ENCODE measurements at regions not wholly inside any gene's neighbourhood (a gene's known extent, or its start where the extent isn't known, plus 50 kb on each side); places are given as distances from the start of the nearest gene placed in this dataset.

DNA sequence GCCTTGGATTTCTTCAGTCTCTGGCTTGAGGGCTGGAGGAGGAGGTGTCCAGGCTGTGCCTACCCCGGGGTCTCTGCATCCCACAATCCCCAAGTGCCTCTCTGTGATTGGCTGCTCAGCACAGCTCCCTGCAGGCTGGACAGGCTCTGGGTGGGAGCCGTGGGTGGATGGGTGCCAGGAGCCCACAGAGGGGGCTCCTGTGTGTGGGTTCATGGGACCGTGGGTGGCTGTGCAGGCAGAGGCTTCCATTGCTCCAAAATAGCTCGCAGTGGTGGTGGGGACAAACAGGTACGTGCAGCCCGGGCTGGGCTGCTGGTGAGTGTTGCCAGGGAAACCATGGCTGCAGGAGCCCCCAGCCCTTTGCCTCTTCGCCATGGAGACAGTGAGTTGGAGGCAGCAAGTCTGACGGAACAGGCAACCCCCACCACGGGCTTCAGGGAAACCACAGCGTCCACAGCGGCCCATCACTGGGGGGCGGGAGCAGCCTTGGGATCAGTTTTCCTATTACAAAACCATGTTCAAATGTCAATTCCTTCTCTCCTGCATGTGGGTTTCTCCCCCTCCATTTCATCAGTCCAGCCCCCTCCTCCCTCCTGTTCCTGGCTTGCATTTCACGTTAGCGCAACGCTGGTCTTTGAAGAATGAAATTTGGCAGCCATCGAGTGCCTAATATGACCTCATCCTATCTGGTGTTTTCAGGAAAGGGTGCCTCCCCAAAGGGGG lies 155.2 kb downstream of the TRIM29 start:
- no peak for DNase-seq (ENCODE audit: low read depth)

DNA sequence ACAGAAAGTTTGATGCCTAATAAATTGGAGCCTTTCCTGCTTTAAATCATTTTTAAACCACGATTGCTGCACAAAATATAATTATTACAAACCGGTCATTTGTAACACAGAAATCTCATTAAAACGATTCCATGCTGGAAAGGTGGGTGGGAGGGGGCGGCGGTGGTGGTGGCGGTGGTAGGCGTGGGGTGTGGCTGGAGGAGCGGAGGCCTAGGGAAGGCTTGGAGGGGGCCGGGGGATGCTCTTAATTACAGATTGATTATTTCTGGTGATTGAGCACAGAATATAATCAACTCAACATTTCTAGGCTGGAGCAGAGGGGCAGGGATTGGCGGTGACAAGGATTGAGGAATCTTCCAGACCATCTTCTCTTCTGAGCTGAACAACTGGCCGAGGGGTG lies 157.5 kb downstream of the TRIM29 start:
- DNase-seq (ENCODE audit: low read depth) = no peak

DNA sequence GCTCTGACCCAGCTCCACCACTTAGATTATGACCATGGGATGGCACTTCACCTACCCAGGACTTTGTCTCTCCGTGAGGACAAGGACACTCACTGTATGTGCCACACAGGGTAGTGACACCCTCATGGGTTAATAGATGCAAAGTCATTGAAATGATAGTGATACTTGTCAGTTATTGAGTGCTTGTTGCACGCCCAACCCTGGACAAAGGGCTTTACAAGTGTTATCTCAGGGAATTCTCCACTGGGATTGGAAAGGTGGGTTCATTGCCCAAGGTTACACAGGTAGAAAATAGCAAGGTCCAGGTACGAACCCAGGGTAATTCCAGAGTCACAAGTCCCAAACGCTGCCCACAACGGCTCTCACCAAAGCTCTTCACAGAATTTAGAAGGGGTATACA lies 158.2 kb downstream of the TRIM29 start:
- DNase-seq (ENCODE audit: low read depth) = no peak

DNA sequence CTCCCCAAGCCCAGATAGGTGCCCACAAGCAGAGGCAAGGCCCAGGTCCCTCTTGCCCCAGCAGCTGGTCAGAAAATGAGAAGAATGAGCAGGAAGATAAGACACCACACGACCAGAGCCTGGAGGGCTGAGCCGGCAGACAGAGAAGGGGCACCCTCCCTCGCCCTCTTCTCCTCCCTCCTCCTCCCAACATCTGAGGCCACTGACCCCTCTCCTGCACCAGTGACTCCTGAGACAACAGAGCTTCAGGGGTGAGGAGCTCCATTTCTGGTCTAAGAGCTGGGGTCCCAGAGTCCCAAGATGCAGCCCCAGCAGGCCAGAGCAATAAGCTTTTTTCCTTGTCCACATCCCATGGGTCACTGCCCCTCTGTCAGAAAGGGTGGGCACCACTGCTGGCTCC lies 159.2 kb downstream of the TRIM29 start:
- DNase-seq (ENCODE audit: low read depth) = no peak

DNA sequence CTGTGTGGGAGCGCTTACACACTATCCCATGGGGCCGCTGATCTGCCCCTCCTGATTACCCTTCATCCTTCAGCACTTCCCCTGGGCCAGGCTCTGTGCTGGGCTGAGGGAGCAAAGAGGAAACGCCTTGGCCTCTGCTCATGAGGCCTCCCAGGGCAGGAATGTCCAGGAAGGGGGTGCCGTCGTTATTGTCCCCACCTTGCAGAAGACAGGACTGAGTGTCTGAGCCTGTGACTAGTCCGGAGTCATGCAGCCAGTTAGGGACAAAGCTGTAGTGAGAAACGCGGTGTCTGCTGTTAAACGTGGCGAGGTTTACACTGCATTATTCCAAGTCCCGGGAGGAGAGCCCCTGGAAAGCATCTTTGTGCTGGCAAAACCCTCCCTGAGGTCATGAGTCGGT lies 160.0 kb downstream of the TRIM29 start:
- DNase-seq (ENCODE audit: low read depth) = no peak

DNA sequence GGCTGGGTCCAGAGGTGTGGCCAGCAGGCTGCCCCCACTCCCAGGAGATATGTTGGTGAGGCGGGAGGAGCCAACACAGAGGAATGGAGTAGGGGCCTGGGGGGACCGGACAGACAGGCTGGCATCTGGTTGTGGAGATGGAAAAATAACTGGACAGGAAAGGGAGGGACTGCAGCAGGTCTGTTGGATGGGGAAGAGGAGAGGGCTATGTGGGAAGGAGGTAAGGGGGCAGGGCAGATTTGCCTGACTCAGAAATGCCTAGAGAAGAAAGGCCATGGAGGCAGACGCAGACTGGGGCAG lies 160.4 kb downstream of the TRIM29 start:
- DNase-seq (ENCODE audit: low read depth) = no peak

DNA sequence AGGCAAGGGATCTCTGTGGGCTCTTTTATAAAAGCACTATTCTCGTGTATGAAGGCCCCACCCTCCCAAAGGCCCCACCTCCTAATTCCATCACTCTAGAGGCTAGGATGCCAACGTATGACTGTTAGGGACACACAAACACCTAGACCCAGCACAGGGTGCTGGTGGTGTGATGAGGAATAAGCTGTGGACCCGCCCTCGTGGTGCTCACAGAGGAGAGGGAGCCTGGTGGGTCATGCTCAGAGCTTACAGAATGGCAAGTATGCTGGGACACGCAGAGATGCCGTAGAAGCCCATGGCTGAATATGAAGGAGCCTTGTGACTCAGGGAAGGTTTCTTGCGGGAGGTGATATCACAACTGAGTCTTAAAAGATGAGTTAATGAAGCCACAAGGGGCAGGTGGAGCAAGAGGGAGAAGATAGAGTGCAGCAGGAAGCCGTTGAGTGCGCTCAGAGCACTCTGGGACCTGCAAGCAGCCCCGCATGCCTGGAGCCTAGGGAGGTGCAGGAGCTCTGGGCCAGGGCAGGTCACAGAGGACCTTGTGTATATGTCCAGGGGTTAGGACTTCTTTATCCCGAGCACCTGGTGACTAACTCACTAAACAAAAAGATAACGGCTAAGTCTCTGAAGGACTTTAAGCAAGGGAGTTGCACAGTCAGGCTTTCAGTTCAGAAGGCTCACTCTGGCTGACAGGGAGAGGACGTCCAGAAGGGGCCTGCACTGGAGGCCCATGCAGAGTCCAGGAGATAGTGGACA lies 160.9 kb downstream of the TRIM29 start:
- DNase-seq (ENCODE audit: low read depth) = no peak

DNA sequence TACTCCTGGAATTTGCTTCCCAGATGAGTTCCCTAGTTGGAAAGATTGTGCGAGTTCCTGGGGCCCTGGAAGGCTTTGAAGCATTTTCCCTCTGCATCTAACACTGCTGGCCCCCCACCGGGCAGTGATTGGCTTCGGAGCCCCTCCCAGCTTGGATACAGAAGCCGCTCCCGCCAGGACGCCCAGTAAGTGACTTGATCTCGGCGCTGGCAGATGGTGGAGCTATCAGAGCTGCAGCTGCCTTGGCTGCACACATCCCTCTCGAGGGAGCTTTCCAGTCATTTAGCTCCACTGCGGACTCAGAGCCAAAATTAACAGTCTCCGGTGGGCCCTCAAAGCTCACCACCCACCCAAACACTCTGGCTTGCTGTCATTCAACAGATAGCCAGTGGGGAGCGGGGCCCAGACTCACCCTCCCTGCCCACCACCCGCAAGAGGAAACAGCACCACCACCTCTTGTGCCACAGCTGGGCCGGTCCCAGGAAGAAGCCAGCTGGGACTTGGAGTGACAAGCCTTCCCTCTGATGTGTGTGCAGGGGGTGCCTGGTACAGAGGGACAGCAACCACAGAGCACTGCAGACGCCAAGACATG lies 162.3 kb downstream of the TRIM29 start:
- DNase-seq (ENCODE audit: low read depth) = no peak

DNA sequence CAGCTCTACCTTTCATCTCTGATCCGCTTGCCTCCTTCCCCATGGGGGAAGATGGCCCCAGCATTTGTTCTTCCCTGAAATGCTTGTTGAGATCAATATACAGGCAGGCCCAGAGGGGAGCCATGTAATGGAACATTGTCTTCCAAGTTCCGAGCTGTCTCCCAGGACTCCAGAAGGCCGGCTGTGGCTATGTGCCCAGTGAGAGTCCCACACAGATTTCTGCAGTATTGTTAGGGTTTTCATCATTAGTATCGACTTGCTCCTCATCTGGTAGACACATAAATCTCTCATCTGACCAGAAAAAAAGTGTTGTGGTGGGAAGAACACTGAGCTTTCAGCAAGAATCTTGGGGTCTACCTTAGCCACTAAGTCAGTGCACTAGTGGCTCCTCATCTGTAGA lies 163.4 kb downstream of the TRIM29 start:
- no peak for DNase-seq (ENCODE audit: low read depth)

DNA sequence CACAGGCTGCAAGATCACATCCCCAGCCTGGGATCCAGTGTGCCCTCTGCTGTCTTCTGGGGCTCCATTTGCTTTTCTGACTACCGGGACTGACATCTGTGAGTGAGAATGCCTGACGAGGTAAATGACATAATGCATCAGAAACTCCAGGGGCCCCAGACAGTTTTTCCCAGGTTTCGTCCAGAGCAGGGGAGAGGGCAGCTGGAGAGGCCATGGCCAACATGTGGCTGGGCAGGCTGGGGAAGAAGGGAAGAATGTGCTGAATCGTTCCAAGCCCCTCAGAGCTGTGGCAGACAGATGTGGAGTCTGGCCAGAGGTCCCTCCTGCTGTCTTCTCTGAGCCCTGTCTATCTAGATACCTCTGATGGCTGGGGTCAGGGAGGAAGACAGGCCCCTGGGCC lies 163.9 kb downstream of the TRIM29 start:
- no peak for DNase-seq (ENCODE audit: low read depth)

DNA sequence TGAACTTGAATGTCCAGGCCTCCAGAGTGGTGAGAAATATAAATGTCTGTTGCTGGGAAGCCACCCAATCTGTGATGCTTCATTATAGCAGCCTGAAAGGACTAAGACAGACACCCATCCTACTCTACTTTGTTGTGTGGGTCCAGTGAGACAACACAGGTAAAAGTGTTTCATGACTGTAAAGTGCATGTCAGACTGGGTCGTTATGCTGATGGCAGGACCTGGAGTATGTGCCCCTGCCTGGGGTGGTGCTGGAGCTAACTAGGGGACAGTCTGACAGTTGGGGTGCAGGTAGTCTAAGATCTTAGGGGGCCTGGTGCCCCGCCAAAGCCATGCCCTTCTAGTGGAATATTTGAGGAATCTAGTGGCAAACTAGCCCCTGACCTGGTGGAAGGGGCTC lies 165.6 kb downstream of the TRIM29 start:
- no peak for DNase-seq (ENCODE audit: low read depth)

DNA sequence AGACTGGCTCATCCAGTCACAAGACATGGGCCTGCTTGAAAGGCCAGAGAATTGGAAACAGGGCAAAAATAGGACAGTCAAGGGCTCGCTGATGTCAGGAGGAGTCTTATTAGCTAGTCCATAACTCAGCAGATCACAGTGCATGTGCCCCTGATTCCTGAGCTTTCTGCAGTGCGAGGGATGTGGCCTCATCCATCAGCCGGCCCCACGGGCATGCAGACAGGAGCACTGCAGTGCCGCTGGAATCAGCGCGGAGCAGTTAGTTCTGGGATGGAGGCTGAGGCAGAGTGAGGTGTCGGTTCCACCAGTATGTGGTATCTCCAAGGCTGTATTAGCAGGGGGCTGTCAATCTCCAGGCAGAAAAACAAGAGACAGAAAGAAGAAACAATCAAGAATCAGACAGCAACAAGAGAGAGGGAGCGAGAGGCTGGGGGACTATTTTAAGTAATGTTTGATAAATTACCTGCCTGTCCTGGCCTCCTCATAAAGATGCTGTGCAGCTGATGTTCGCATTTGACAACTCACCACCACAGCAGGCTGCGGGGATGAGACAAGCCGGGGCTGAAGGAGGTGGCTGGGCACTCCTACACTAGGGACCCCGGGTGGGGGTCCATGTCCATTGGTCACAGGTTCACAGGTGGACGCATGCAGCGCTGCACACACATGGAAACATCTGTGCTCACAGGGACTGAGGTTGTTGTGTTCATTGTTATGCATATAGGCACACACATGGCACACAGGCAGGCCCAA lies 167.2 kb downstream of the TRIM29 start:
- DNase-seq (ENCODE audit: low read depth) = no peak

DNA sequence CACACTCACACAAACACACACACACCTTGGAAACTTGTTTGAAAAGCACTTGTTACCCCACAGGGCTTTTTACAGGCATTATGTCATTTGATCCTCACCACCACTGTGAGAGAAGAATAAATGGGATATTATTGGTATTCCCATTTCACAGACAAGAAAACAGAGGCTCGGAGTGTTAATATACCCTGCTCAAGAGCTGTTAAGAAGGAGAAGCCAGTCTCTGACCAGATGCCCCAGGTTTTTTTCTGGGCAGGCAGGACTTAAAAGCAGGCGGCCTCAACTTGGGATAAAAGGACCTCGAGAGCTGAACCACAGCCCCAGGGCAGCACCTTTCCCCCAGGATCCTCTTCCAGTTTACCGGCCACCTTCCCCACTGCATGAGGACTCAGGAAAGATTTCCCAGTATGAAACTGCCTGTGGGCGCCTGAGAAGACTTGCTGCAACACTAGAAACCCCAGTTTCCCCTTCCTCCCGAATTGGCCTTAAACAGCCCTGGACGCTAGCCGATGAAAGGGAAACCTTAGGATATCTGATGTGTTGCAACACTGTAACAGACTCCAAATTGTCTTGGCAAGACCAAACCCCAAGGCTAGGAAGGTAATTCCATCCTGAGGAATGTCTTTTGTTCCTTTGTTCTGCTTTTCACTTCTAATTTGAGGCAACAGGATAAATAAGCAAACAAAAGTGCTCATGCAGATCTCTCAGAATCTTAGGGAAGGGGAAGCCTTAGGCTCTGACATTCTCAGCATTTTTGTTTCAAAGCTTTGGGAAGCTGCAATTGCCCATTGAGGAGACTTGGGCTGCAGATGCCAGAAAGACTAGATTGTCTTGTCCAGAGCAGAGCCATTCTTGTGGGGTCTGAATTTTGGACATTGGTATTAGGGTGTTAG lies 173.5 kb downstream of the TRIM29 start:
- no peak for DNase-seq (ENCODE audit: low read depth)

DNA sequence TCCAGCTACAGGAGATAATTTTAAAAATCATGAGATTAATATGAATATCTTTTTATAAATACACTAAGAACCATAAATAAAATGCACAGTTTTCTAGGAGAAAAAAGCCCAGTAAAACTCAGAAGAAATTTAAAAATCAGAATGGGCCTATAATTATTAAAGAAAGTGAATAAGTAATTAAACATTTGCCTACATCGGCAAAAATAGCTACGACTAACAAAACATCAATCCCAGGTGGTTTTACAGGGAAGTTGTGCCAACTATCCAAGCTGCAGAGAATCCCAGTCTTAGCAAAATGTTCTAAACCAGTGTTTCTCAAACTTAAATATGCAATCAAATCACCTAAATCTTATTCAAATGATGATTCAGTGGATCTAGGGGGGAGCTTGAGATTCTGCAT lies 180.0 kb downstream of the TRIM29 start:
- no peak for DNase-seq (ENCODE audit: low read depth)

DNA sequence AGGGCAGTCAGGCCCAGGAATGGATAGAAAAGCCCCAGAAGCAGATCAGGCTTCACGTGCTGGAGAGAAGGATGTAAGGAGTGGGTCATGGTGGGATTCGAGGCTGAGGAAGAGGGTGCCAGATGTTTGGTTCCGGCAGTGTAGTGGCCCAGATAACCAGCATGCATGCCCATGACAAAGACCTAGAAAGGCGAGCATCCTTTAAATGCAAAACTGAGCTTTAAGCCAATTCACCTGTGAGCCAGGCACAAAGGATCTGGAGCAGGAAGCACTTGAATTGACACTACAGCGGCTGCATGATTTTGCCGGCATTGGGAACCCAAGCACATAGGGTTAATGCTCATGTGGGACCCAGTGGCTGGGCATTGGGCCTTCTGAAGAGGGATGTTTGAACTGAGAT lies 185.5 kb downstream of the TRIM29 start:
- DNase-seq (ENCODE audit: low read depth) = no peak

DNA sequence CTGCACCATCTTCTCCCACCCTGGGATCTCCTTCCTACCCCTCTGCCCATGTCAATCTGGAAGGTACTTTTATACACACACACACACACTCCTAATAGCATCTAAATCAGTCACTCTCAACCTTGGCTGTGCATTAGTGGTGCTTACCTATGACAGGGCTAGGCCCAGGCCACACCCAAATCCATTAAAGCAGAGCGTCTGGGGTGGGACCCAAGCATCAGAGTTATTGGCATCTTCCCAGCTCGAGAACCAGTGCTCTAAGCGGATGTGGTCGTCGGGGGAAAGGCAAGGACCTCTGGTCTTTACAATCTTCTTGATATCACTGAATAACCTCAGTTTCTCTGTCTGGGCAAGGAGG lies 194.6 kb downstream of the TRIM29 start:
- no peak for DNase-seq (ENCODE audit: low read depth)

DNA sequence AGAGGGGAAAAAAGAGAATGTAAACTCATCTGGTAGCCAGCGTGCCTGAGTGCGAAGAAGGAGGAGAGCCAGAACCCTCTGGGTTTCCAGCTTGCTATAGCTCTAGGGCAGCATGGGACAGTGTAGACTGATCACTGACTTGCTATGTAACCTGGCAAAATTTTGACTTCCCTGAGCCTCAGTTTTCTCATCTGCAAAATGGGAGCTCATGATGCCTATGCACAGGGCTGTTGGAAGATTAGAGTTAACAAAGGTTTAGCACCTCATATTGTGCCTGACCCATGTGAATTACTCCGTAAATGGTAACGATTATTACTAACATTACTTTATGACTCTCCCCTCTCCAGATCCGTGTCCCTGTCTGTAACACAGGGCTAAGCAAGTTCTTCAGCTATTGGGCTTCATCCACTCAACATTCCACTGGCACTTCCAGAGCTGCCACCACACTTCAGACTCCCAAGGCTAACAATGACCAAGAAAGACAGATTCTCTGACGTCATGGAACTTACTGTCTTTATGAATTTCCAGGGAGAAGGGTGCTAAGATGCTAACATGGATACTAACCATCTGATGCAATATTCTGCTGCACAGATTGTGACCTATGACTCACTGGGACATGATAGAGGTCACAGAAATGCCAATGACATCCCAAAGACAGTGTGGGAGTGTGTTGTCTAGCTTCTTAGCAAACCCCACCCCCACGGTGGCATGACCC lies 195.2 kb downstream of the TRIM29 start:
- no peak for DNase-seq (ENCODE audit: low read depth)

DNA sequence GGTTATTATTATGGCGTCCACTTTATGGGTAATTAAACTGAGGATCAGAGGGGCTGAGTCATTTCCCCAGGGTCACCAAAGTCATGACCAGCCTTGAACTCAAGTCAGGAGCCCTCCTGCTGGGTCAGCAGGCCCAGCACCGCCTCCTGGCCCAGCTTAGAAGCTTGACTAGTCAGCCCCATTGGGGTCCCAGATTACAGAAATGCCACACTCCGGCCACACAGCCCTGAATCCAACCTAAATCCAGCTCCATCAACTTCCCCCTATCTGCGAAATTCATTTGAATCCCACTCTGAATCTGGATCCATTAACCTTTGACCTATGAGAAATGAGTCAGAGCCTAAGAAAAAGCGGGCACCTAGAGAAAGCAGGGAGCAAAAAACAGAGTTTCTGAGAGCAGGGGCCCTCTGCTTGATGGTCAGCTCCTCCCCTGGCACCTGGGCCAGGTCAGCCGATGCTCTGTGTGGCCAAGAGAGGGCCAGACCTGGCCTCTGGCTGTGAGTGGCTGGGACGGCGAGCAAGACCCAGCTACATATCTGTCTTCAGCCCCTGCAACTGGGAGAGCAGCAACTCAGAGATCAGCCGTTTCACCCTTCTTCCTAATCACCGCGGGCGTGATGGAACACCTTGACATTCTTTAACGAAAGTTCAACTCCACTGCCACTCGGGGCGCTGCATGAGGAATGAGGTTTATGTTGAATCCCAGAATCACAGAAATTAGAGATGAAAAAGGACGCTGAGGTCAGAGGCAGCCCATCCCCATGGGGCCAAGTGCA lies 196.1 kb downstream of the TRIM29 start:
- DNase-seq (ENCODE audit: low read depth) = no peak

DNA sequence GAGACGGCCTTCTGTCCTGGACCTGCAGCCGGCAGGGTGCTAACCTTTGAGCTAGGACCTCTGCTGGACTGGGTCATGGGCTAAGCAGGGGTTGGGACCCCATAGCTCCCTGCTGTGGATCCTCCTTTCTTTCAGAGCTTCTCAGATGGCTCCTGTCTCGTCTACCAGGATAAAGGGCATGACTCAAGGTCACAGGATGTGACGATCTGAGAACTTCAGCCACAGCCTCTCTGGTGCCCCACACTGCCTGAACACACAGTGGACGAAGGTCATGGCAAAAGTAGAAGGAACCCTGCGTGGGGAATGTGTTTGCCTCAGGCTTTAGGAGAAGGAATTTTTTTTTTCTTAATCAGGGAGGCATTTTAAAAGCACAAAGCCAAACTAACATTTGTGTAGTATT lies 196.7 kb downstream of the TRIM29 start:
- DNase-seq (ENCODE audit: low read depth) = no peak

DNA sequence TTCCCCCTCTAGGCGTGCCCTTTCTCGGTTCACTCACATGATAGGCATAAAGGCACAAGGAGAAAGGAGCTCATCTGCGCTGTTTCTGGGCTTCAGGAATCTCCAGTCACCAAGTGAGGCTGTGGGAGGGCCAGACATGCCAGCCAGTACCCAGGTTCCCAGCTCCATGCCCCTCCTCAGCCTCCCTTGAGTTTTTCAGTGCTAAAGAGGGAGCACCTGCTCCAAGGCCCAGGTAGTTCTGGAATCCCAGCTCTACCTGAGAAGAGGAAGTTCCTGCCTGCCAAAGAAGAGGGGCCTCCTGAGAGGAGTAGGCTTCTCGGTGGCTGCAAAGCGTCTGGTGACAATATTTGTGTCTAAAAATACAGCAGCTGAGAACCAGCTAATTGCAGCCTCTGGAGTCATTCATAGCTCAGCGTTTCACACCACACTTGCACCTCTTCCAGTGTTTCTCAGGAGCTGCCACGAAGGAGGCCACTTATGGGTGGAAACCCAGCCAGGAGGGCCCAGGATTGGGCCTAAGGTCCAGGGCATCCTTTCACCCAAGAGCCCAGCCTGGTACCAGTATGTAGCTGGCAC lies 197.4 kb downstream of the TRIM29 start:
- DNase-seq (ENCODE audit: low read depth) = no peak

Data from GM04503 (cell line).